SK-N-DZ (cell line): ENCODE measurements at regions not wholly inside any gene's neighbourhood (a gene's known extent, or its start where the extent isn't known, plus 50 kb on each side); places are given as distances from the start of the nearest gene placed in this dataset.
"Not testable (repeated sequence)": the region's sequence is repeated elsewhere in the genome, so short reads cannot be mapped to it uniquely, and the experiment has no call there.

ENCODE experiments used
- DNase-seq: peaks from one replicate; pipeline ENCODE4 v3.0.0-alpha.2; 2015; ENCODE audit warnings: low spot score

DNA sequence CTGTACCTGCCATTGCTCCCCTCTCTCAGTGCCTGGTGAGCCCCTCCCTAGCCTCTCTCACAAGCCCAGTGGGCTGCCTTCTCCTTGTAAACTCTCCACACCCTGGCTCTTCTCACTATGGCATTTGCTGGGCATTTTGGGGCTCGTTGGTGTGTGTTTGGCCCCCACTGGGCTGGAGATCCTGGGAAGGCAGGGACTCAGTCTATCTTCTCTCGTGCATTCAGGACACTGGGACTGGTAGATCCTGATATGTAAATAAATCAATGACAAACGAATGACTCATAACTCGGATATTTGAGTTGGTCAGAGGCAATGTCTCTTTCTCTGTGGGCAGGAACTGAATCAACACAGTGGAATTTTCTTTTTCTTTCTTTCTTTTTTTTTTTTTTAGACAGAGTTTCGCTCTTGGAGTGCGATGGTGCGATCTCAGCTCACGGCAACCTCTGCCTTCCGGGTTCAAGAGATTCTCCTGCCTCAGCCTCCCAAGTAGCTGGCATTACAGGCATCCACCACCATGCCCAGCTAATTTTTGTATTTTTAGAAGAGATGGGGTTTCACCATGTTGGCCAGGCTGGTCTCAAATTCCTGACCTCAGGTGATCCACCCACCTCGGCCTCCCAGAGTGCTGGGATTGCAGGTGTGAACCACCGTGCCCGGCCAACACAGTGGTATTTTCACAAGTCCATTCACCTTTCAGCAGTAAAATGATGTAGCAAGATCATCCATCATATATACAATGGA is 144.6 kb upstream of the SPRED2 start:
- no peak for DNase-seq

DNA sequence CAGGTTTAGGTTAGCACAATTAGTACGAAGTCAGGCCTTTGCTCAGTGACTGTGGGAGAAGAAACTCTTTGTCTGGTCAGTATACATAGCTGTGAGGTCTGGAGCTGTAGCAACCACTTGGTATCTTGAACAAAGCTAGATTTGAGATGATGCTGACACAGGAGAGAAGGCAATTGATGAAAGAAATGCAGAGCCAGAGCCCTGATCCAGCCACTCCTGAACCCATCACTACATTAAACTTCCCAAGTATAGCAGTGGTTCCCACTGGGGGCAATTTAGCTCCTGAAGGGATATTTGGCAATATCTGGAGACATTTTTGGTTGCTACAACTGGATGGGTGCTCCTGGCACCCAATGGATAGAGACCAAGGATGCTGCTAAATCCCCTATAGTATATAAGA is 143.9 kb upstream of the SPRED2 start:
- DNase-seq = no peak

DNA sequence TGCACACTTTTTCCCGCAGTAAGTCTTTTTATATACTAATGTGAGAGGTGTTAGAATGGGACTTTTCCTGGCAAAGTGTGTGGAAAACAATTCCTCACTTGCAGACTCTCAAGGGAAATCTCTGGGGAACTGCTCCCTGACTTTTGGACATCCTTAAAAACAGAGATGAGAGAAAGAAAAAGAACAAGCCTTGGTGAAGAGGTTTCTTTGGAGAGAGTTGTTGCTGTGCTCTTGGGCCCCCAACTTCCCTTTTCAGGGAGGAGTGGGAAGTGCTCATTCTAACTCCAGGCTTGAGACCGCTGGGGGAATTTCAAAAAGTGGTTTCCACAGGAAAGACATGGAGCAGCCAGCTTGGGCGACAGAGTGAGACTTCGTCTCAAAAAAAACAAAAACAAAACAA is 142.6 kb upstream of the SPRED2 start:
- DNase-seq = no peak

- DNase-seq = not testable (repeated sequence)
Measured at GRCh38 chr2:65568656-65569440, 136.4 kb upstream of the SPRED2 start.

- DNase-seq = no peak
Measured at GRCh38 chr2:65566617-65567016, 134.2 kb upstream of the SPRED2 start.

- DNase-seq = no peak
Measured at GRCh38 chr2:65565681-65566080, 133.3 kb upstream of the SPRED2 start.

DNA sequence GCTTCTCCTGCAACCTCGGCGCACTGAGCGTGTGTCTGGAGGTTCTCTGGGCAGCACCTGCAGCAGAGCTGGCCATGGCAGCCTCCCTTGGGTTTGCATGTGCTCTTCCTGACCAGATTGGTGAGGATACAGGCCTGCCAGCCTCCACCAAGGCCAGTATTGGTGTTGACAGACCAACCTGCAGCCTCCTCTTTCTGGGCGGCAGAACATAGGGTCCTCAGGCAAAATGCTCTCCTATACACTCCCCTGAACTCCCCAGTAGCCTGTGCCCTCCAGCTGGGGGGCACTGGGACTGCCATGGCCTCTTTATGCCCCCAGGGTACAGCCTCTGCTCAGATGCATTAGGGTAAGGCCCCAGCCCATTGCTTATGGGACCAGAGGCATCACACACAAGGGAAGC is 131.9 kb upstream of the SPRED2 start:
- DNase-seq = no peak

DNA sequence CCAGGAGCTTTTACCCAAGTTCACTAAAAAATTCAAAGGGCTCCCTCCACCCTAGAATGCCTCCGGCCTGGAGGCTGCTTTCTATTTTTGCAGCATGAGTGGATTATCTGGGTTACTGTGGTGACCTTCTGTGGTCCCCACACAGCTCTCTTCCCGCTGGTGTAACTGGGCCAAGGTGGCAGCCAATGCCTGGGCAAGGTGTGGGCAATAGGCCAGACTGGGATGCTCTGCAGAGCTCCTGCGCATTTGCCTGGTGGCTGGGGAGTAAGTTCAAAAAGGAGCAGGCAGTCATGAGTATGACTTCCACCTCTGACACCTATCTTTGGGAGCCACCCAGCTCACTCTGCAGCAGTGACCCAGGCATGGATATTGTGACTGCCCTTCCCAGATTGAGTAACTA is 130.5 kb upstream of the SPRED2 start:
- DNase-seq = no peak

DNA sequence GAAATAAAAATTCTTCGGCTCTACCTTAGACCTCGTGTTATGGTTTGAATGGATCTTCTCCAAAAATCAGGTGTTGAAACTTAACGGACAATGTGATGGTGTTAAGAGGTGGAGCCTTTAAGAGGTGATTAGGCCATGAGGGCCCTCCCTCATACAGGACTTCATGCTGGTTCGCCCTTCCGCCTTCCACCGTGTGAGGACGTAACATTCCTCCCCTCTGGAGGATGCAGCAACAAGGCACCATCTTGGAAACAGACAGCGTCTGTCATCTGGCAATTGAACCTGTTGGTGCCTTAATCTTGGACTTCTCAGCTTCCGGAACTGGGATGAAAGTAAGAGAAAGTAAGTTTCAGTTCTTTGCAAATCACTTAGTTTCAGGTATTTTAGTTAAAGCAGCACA is 126.3 kb upstream of the SPRED2 start:
- DNase-seq = no peak

GRCh38 chr2:65557616-65558573 is 125.5 kb upstream of the SPRED2 start:
- DNase-seq = peak; percentile 45

GRCh38 chr2:65554765-65555591 is 122.6 kb upstream of the SPRED2 start:
- DNase-seq = no peak

- no peak for DNase-seq
Measured at GRCh38 chr2:65553504-65554074, 121.2 kb upstream of the SPRED2 start.

DNA sequence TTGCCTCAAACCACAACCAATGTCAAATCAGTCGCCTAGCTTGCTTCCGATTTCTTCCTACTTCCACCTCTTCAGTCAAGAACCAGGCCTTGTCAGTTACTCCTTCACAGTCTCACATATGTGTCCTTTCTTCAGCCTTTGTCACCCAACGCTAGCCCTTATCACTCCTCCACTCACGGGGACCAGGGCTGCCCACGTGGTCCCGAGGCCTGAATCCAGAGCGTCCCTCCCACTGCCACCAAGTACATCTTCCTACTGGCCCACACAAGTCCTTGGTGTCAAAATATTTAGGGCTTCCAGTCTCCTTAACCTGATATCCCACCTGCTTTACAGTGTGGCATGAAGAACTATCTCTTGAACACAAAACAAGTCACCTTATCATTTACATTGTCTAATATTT is 119.1 kb upstream of the SPRED2 start:
- no peak for DNase-seq

- no peak for DNase-seq
Measured at GRCh38 chr2:65550246-65550645, 117.8 kb upstream of the SPRED2 start.

DNA sequence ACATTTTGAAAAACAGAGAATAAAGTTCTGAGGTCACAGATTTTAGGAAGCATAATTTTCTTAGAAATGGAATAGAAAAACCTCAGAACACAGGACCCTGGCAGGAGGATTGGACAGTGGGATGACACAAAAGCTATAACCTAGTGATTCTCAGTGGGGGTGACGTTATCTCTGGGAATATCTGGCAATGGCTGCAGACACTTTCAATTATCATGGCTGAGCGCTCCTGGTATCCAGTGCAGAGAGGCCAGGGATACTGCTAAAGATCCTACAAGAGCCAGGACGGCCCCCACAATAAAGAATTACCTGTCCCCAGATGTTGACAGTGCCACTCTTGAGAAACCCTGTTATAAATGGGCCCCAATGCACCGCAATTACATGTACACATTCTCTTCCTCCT is 117.2 kb upstream of the SPRED2 start:
- DNase-seq = peak; percentile 84

DNA sequence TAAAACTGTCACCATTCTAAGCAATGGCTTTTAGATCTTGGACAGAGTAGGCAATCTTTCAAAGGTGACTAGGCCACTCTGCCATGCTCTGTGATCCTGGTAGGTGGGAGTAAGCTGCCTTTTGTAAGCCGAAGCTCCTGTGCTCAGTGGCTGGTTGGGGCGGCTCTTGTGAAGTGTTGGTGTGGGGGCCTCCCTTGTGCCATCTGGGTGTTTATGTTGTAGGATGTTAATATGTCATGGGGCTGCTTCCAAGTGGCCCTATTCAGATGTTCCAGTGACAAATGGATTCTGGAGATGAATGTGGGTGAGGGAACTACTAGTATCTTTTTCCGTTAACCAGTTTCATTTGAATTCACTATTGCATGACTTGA is 116.8 kb upstream of the SPRED2 start:
- DNase-seq = no peak

GRCh38 chr2:65548576-65549256 is 116.3 kb upstream of the SPRED2 start:
- DNase-seq = no peak

- no peak for DNase-seq
Measured at GRCh38 chr2:65548064-65548463, 115.7 kb upstream of the SPRED2 start.

GRCh38 chr2:65545837-65546805 is 113.7 kb upstream of the SPRED2 start:
- DNase-seq = no peak
